ENCODE measurements at regions not wholly inside any gene's neighbourhood (a gene's known extent, or its start where the extent isn't known, plus 50 kb on each side); places are given as distances from the start of the nearest gene placed in this dataset.

GRCh38 chr22:48199667-48200066, 1437.2 kb downstream of the TBC1D22A start:
- 55 to 64% methylated on average over 7 of the region's 7 CpGs for WGBS, 2 experiments (ENCODE audit: low coverage in 1 of 2, low lambda C conversion rate in 2 of 2, missing lambda C conversion rate in 2 of 2)
- no peak overlapping the region for H3K4me3 ChIP-seq
- no peaks in the 10 kb centered on the region for H3K79me2 ChIP-seq (ENCODE audit: insufficient read depth)
- H3K27ac ChIP-seq, result no peak overlapping the region
- H2AFZ ChIP-seq, result no peak overlapping the region
- no peak for TF ChIP-seq EZH2phosphoT487 (IDR thresholded peaks at IDR 0.05; ENCODE audit: insufficient read depth, low read depth)
- no peak for TF ChIP-seq EZH2 (IDR thresholded peaks at IDR 0.05; ENCODE audit: insufficient read depth, poor library complexity, severe bottlenecking)
- no peaks in the 10 kb centered on the region for H3F3A ChIP-seq (ENCODE audit: insufficient read depth)
- no peaks in the 10 kb centered on the region for H3K4me1 ChIP-seq (ENCODE audit: insufficient read depth)
- no peaks in the 10 kb centered on the region for H3K9me2 ChIP-seq (ENCODE audit: insufficient read depth)
- H3K27me3 ChIP-seq (replicated peaks; ENCODE audit: insufficient read depth), result no peaks in the 10 kb centered on the region
- no peak overlapping the region for H3K4me2 ChIP-seq (ENCODE audit: unreplicated experiment)
- H3K9ac ChIP-seq, result no peak overlapping the region
- no peaks in the 10 kb centered on the region for H3K9me3 ChIP-seq (ENCODE audit: low read depth)
- no peaks in the 10 kb centered on the region for H3K36me3 ChIP-seq (ENCODE audit: low read depth)
- no peaks in the 10 kb centered on the region for H4K20me1 ChIP-seq (ENCODE audit: insufficient read depth)
- in situ Hi-C loops (cut with MboI), result no loop called here
- DNase-seq, result no peak

- Histone ChIP-seq H3F3A (ENCODE audit: insufficient read depth) (no peaks in the 10 kb centered on the region), H4K20me1 (ENCODE audit: insufficient read depth) (no peaks in the 10 kb centered on the region), H3K27ac (no peak overlapping the region), H3K4me2 (ENCODE audit: unreplicated experiment) (no peak overlapping the region), H3K27me3 (replicated peaks; ENCODE audit: insufficient read depth) (no peaks in the 10 kb centered on the region), H3K9ac (no peak overlapping the region), H3K9me2 (ENCODE audit: insufficient read depth) (no peaks in the 10 kb centered on the region), H3K4me3 (no peak overlapping the region), H3K79me2 (ENCODE audit: insufficient read depth) (no peaks in the 10 kb centered on the region), H3K36me3 (ENCODE audit: low read depth) (no peaks in the 10 kb centered on the region), H2AFZ (no peak overlapping the region), H3K4me1 (ENCODE audit: insufficient read depth) (no peaks in the 10 kb centered on the region), H3K9me3 (ENCODE audit: low read depth) (no peaks in the 10 kb centered on the region)
- in situ Hi-C loops (cut with MboI), result no loop called here
- 58 to 63% methylated on average over 11 of the region's 11 CpGs for WGBS, 2 experiments (ENCODE audit: low coverage in 1 of 2, low lambda C conversion rate in 2 of 2, missing lambda C conversion rate in 2 of 2)
- no peak for DNase-seq
- TF ChIP-seq EZH2phosphoT487 (IDR thresholded peaks at IDR 0.05; ENCODE audit: insufficient read depth, low read depth) (no peak), EZH2 (IDR thresholded peaks at IDR 0.05; ENCODE audit: insufficient read depth, poor library complexity, severe bottlenecking) (no peak)
Measured at GRCh38 chr22:48198489-48199459, 1436.3 kb downstream of the TBC1D22A start.

DNA sequence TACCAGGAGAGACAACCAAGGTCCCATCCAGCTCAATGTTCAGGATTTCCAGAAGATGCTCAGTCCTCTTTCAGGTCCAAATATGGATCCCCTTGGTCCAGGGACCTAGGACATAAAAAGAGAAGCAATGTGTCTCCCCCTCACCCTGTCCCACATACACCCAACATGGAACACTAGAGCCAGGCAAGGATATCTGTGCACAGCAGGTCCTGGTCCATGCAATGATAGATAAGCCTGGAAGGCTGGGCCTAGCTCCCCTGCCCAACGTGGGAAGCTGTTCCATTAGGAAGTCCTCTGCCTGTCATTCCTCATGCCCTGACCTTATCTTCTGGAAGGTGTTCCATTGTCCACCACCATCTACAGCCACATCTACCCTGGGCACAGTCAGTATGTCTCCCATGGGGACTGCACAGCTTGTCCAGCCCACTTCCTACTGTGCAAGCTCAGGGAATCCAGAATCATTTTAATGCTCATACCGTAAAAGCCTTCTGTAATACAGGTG, 1434.8 kb downstream of the TBC1D22A start:
- Histone ChIP-seq H4K20me1 (ENCODE audit: insufficient read depth) (no peaks in the 10 kb centered on the region), H3K4me1 (ENCODE audit: insufficient read depth) (no peaks in the 10 kb centered on the region), H3K4me3 (no peak overlapping the region), H3K36me3 (ENCODE audit: low read depth) (no peaks in the 10 kb centered on the region), H3K4me2 (ENCODE audit: unreplicated experiment) (no peak overlapping the region), H3F3A (ENCODE audit: insufficient read depth) (no peaks in the 10 kb centered on the region), H3K9me3 (ENCODE audit: low read depth) (no peaks in the 10 kb centered on the region), H3K9me2 (ENCODE audit: insufficient read depth) (no peaks in the 10 kb centered on the region), H3K9ac (no peak overlapping the region), H2AFZ (no peak overlapping the region), H3K27me3 (replicated peaks; ENCODE audit: insufficient read depth) (no peaks in the 10 kb centered on the region), H3K27ac (no peak overlapping the region), H3K79me2 (ENCODE audit: insufficient read depth) (no peaks in the 10 kb centered on the region)
- 40 to 41% methylated on average over 2 of the region's 2 CpGs for WGBS, 2 experiments (ENCODE audit: low coverage in 1 of 2, low lambda C conversion rate in 2 of 2, missing lambda C conversion rate in 2 of 2)
- in situ Hi-C loops (cut with MboI), result no loop called here
- no peak for TF ChIP-seq EZH2 (IDR thresholded peaks at IDR 0.05; ENCODE audit: insufficient read depth, poor library complexity, severe bottlenecking)
- no peak for TF ChIP-seq EZH2phosphoT487 (IDR thresholded peaks at IDR 0.05; ENCODE audit: insufficient read depth, low read depth)
- DNase-seq, result no peak

DNA sequence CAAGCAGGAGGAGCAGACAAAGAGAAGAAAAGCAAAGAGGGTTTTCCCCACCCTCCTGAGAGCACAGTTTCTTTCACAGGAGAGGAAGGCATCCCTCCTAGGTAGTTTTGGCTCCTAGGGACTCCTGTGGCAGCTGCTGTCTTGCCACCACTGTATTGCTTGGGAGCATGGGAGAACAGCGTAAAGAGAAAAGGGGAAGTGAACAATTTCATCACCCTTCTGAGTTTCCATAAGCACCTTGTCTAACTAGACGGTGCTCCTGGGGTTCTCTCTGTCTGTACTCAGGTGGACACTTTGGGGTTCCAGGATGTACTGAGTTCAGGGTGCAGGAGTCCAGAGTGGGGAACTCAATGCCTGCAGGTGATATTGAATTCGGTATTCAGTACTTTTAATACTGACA, 1430.5 kb downstream of the TBC1D22A start:
- H4K20me1 ChIP-seq (ENCODE audit: insufficient read depth), result no peaks in the 10 kb centered on the region
- H3K27ac ChIP-seq, result no peak overlapping the region
- no peak overlapping the region for H3K4me2 ChIP-seq (ENCODE audit: unreplicated experiment)
- no peak overlapping the region for H2AFZ ChIP-seq
- no peak overlapping the region for H3K9ac ChIP-seq
- no peak for DNase-seq
- no peaks in the 10 kb centered on the region for H3K79me2 ChIP-seq (ENCODE audit: insufficient read depth)
- 40 to 48% methylated on average over 3 of the region's 3 CpGs for WGBS, 2 experiments (ENCODE audit: low coverage in 1 of 2, low lambda C conversion rate in 2 of 2, missing lambda C conversion rate in 2 of 2)
- in situ Hi-C loops (cut with MboI), result no loop called here
- H3K36me3 ChIP-seq (ENCODE audit: low read depth), result no peaks in the 10 kb centered on the region
- H3F3A ChIP-seq (ENCODE audit: insufficient read depth), result no peaks in the 10 kb centered on the region
- H3K27me3 ChIP-seq (replicated peaks; ENCODE audit: insufficient read depth), result no peaks in the 10 kb centered on the region
- H3K9me3 ChIP-seq (ENCODE audit: low read depth), result peaks cover 3% of the 10 kb centered on the region
- H3K9me2 ChIP-seq (ENCODE audit: insufficient read depth), result no peaks in the 10 kb centered on the region
- H3K4me3 ChIP-seq, result no peak overlapping the region
- TF ChIP-seq EZH2 (IDR thresholded peaks at IDR 0.05; ENCODE audit: insufficient read depth, poor library complexity, severe bottlenecking), result no peak
- TF ChIP-seq EZH2phosphoT487 (IDR thresholded peaks at IDR 0.05; ENCODE audit: insufficient read depth, low read depth), result no peak
- H3K4me1 ChIP-seq (ENCODE audit: insufficient read depth), result no peaks in the 10 kb centered on the region
